ENCODE measurements at regions not wholly inside any gene's neighbourhood (a gene's known extent, or its start where the extent isn't known, plus 50 kb on each side); places are given as distances from the start of the nearest gene placed in this dataset.

GRCh38 chr5:9864791-9865190 is 234.6 kb upstream of the TAS2R1 start:
- TF ChIP-seq CTCF (IDR thresholded peaks at IDR 0.05; ENCODE audit: low read depth, low read length) (no peak), POLR2A (IDR thresholded peaks at IDR 0.05; ENCODE audit: extremely low read depth, insufficient read length) (no peak), MYC (IDR thresholded peaks at IDR 0.05; ENCODE audit: low read depth, low read length) (no peak)

All from NB4 (cell line).